ENCODE measurements at regions not wholly inside any gene's neighbourhood (a gene's known extent, or its start where the extent isn't known, plus 50 kb on each side); places are given as distances from the start of the nearest gene placed in this dataset.
"Not testable (repeated sequence)": the region's sequence is repeated elsewhere in the genome, so short reads cannot be mapped to it uniquely, and the experiment has no call there.

GRCh38 chr18:54662986-54663385 is 71.9 kb downstream of the DYNAP start:
- DNase-seq (no peak), ATAC-seq (no peak)
- Histone ChIP-seq H3K4me3 (no peak overlapping the region), H3K36me3 (no peaks in the 10 kb centered on the region), H3K4me1 (no peaks in the 10 kb centered on the region), H3K9me3 (peaks cover 4% of the 10 kb centered on the region), H3K27me3 (ENCODE audit: low read depth) (no peaks in the 10 kb centered on the region), H3K27ac (no peak overlapping the region)
- TF ChIP-seq, protein P1, sequence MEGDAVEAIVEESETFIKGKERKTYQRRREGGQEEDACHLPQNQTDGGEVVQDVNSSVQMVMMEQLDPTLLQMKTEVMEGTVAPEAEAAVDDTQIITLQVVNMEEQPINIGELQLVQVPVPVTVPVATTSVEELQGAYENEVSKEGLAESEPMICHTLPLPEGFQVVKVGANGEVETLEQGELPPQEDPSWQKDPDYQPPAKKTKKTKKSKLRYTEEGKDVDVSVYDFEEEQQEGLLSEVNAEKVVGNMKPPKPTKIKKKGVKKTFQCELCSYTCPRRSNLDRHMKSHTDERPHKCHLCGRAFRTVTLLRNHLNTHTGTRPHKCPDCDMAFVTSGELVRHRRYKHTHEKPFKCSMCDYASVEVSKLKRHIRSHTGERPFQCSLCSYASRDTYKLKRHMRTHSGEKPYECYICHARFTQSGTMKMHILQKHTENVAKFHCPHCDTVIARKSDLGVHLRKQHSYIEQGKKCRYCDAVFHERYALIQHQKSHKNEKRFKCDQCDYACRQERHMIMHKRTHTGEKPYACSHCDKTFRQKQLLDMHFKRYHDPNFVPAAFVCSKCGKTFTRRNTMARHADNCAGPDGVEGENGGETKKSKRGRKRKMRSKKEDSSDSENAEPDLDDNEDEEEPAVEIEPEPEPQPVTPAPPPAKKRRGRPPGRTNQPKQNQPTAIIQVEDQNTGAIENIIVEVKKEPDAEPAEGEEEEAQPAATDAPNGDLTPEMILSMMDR (IDR thresholded peaks at IDR 0.05) = no peak
- intact Hi-C loops (cut with DNase I) = no loop called here

DNA sequence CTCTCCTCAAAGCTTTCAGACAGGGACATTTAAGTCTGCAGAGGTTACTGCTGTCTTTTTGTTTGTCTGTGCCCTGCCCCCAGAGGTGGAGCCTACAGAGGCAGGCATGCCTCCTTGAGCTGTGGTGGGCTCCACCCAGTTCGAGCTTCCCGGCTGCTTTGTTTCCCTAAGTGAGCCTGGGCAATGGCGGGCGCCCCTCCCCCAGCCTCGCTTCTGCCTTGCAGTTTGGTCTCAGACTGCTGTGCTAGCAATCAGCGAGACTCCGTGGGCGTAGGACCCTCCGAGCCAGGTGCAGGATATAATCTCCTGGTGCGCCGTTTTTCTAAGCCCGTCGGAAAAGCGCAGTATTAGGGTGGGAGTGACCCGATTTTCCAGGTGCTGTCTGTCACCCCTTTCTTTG is 78.7 kb downstream of the DYNAP start:
- DNase-seq; H3K27me3 ChIP-seq (ENCODE audit: low read depth); H3K4me3 ChIP-seq; H3K4me1 ChIP-seq; ATAC-seq; H3K27ac ChIP-seq; H3K9me3 ChIP-seq; H3K36me3 ChIP-seq: not testable (repeated sequence)
- intact Hi-C loops (cut with DNase I) = loop anchor here (10.0 kb wide), 1 partner anchor 315 kb away; no protein-coding TSS in a partner anchor

GRCh38 chr18:54671291-54671881 is 80.3 kb downstream of the DYNAP start:
- TF ChIP-seq, protein P1 (IDR thresholded peaks at IDR 0.05) = peak; percentile 54
- Histone ChIP-seq H3K4me1 (no peaks in the 10 kb centered on the region), H3K9me3 (no peaks in the 10 kb centered on the region), H3K36me3 (no peaks in the 10 kb centered on the region), H3K27me3 (ENCODE audit: low read depth) (no peaks in the 10 kb centered on the region), H3K4me3 (no peak overlapping the region), H3K27ac (no peak overlapping the region)
- DNase-seq (no peak), ATAC-seq (no peak)
- intact Hi-C loops (cut with DNase I) = loop anchor here (10.0 kb wide), 1 partner anchor 313 kb away; no protein-coding TSS in a partner anchor

DNA sequence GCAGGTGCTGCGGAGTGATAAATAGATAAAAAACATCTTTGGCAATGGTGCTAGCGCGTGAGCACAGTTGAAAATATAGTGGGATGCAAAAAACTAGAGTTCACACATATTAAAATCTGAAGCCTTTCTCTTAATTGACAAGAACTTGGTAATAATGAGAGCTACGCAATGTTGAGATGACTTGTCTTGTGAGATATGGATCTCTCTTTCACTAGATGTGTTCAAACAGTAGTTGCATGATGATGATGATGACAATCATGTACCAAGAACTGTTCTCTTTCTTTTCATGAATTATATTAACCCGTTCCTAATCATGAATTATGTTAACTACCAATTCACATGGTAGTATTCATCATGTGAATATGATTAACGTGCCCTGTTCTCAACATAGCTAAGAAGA is 81.1 kb downstream of the DYNAP start:
- ATAC-seq (no peak), DNase-seq (no peak)
- TF ChIP-seq, protein P1 (IDR thresholded peaks at IDR 0.05) = no peak
- no peaks in the 10 kb centered on the region for H3K9me3 ChIP-seq
- no peak overlapping the region for H3K27ac ChIP-seq
- no peaks in the 10 kb centered on the region for H3K27me3 ChIP-seq (ENCODE audit: low read depth)
- no peaks in the 10 kb centered on the region for H3K4me1 ChIP-seq
- H3K36me3 ChIP-seq = no peaks in the 10 kb centered on the region
- intact Hi-C loops (cut with DNase I) = loop anchor here (10.0 kb wide), 1 partner anchor 313 kb away; no protein-coding TSS in a partner anchor
- no peak overlapping the region for H3K4me3 ChIP-seq

- Histone ChIP-seq H3K4me1 (no peaks in the 10 kb centered on the region), H3K36me3 (no peaks in the 10 kb centered on the region), H3K4me3 (no peak overlapping the region), H3K27ac (no peak overlapping the region), H3K9me3 (no peaks in the 10 kb centered on the region), H3K27me3 (ENCODE audit: low read depth) (no peaks in the 10 kb centered on the region)
- no peak for DNase-seq
- intact Hi-C loops (cut with DNase I) = loop anchor here (10.0 kb wide), 1 partner anchor 312 kb away; no protein-coding TSS in a partner anchor
- no peak for ATAC-seq
- TF ChIP-seq, protein P1 (IDR thresholded peaks at IDR 0.05) = no peak
These were observed 81.9 kb downstream of the DYNAP start for GRCh38 chr18:54672846-54673475.

DNA sequence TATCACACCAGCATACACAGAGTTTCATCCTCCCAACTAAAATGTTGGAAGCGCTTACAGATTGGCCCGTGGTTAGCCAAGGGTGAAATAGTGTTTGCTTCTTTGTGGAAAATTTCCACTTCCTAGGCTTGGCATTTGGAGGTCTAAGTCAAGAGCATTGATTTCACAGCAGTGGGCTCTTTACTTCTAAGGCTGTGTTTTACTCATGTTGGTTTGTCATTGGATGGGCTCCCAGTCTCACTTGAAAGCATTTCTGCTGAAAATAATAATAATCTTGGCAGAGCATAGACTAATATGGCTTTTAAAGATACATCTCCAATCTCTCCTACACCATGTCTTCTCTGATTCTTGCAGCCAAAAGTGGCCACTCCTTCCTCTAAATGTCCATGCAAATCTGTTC is 82.9 kb downstream of the DYNAP start:
- H3K27me3 ChIP-seq (ENCODE audit: low read depth) = no peaks in the 10 kb centered on the region
- DNase-seq = no peak
- no peaks in the 10 kb centered on the region for H3K9me3 ChIP-seq
- intact Hi-C loops (cut with DNase I) = loop anchor here (10.0 kb wide), 1 partner anchor 311 kb away; no protein-coding TSS in a partner anchor
- no peak overlapping the region for H3K4me3 ChIP-seq
- no peak overlapping the region for H3K27ac ChIP-seq
- ATAC-seq = no peak
- no peaks in the 10 kb centered on the region for H3K36me3 ChIP-seq
- no peaks in the 10 kb centered on the region for H3K4me1 ChIP-seq
- TF ChIP-seq, protein P1 (IDR thresholded peaks at IDR 0.05) = no peak

Data from lower lobe of right lung (tissue), 2 donors.